HCT116 (cell line): ENCODE measurements at regions not wholly inside any gene's neighbourhood (a gene's known extent, or its start where the extent isn't known, plus 50 kb on each side); places are given as distances from the start of the nearest gene placed in this dataset.

Experiments used
- ATAC-seq: fragments of 200-7000 bp; cut with Tn5 transposase; 2 replicates; pipeline ENCODE4 v1.9.1; 2020; ENCODE audit warnings: mild to moderate bottlenecking, moderate library complexity
- BruUV-seq: library from RNA; stranded (reverse); fragments of 400-500 nt; replicated peaks from 2 replicates; lab custom pipeline; 2021; lab: Mats Ljungman, UMichigan
- CTCF ChIA-PET: fragments of 300-600 bp; sonication (Branson Sonifier 250); formaldehyde crosslinking; loops from one replicate; lab custom pipeline; 2021; ENCODE audit warnings: antibody characterized with exemption; lab: Charles Lee
- POLR2A ChIA-PET: fragments of 300-600, 350-600 bp; sonication (Branson Sonifier 250); formaldehyde crosslinking; loops from one replicate; lab custom pipeline; 2021; ENCODE audit warnings: antibody characterized with exemption; lab: Charles Lee
- RAD21 ChIA-PET, 2 experiments: fragments of 300-600 bp; sonication (Branson Sonifier 250); formaldehyde crosslinking; loops; one replicate each; lab custom pipeline; 2023; ENCODE audit warnings: low total read pairs in 2 of 2; ENCODE audit not compliant: uncharacterized antibody in 2 of 2, unreplicated experiment in 2 of 2, low non-redundant PET in 1 of 2; lab: Charles Lee
- DNase-seq: peaks from one replicate; pipeline ENCODE4 v3.0.0-alpha.2; 2010; ENCODE audit warnings: low read depth, low spot score
- H2AFZ ChIP-seq: fragments of 200-600 bp; shearing (Covaris generic), sonication (generic); 2 replicates; pipeline ENCODE4 v1.6.1; 2017; ENCODE audit warnings: low read depth, mixed run types, mixed read lengths, antibody characterized with exemption, low read length; ENCODE audit not compliant: poor library complexity, severe bottlenecking
- H3K27ac ChIP-seq: 2 replicates; pipeline ENCODE4 v1.5.1; 2012; ENCODE audit warnings: low read depth, low read length
- H3K27me3 ChIP-seq: fragments of 200-600 bp; sonication (generic); 2 replicates; pipeline ENCODE4 v1.6.1; 2016; ENCODE audit warnings: mixed run types, low read length, mixed read lengths; ENCODE audit not compliant: insufficient read depth
- H3K36me3 ChIP-seq, 2 experiments: fragments of 200-500 bp in 1 of 2; fragments of 200-600 bp in 1 of 2; sonication (Bioruptor generic) in 1 of 2; sonication (generic) in 1 of 2; 2 replicates each; pipeline versions ENCODE4 v1.5.1 to v1.6.1; 2014 to 2016; ENCODE audit warnings: low read length in 2 of 2, inconsistent platforms in 1 of 2, mixed read lengths in 1 of 2, mixed run types in 1 of 2; ENCODE audit not compliant: insufficient read depth in 2 of 2, control insufficient read depth in 1 of 2
- H3K4me1 ChIP-seq, 2 experiments: fragments of 200-600 bp in 1 of 2; sonication (generic) in 1 of 2; 2 replicates each; pipeline versions ENCODE4 v1.5.1 to v1.6.1; 2012 to 2017; ENCODE audit warnings: low read length in 2 of 2, inconsistent platforms in 1 of 2, mild to moderate bottlenecking in 1 of 2, mixed read lengths in 1 of 2, mixed run types in 1 of 2, moderate library complexity in 1 of 2; ENCODE audit not compliant: insufficient read depth in 2 of 2, control insufficient read depth in 1 of 2
- H3K4me2 ChIP-seq: fragments of 200-600 bp; sonication (generic); 2 replicates; pipeline ENCODE4 v1.6.1; 2017; ENCODE audit warnings: mixed run types, low read length, mixed read lengths
- H3K4me3 ChIP-seq, 2 experiments: fragments of 200-600 bp in 1 of 2; sonication (generic) in 1 of 2; replicated peaks in 1 of 2; 2 replicates each; pipeline ENCODE4 v1.5.1; 2011 to 2016; ENCODE audit warnings: low read length in 2 of 2, control low read depth in 1 of 2, low read depth in 1 of 2, mild to moderate bottlenecking in 1 of 2, mixed read lengths in 1 of 2, mixed run types in 1 of 2
- H3K79me2 ChIP-seq: fragments of 200-600 bp; sonication (generic); 2 replicates; pipeline ENCODE4 v1.6.1; 2017; ENCODE audit warnings: mild to moderate bottlenecking, mixed run types, low read length, moderate library complexity, mixed read lengths; ENCODE audit not compliant: insufficient read depth
- H3K9ac ChIP-seq: fragments of 200-600 bp; sonication (generic); 2 replicates; pipeline ENCODE4 v1.6.1; 2016; ENCODE audit warnings: low read length, mixed read lengths
- H3K9me2 ChIP-seq: fragments of 200-600 bp; sonication (generic), shearing (Covaris generic); 2 replicates; pipeline ENCODE4 v1.6.1; 2017; ENCODE audit warnings: mixed run types, mild to moderate bottlenecking, moderate library complexity; ENCODE audit not compliant: insufficient read depth
- H3K9me3 ChIP-seq, 2 experiments: fragments of 200-500 bp in 1 of 2; fragments of 200-600 bp in 1 of 2; sonication (Bioruptor generic) in 1 of 2; sonication (generic) in 1 of 2; 2 replicates each; pipeline ENCODE4 v1.6.1; 2014 to 2017; ENCODE audit warnings: low read length in 2 of 2, mixed read lengths in 2 of 2, inconsistent platforms in 1 of 2, low read depth in 1 of 2, mild to moderate bottlenecking in 1 of 2, mixed run types in 1 of 2, moderate library complexity in 1 of 2; ENCODE audit not compliant: control insufficient read depth in 1 of 2, insufficient read depth in 1 of 2
- H4K20me1 ChIP-seq: fragments of 200-600 bp; sonication (generic), shearing (Covaris generic); 2 replicates; pipeline ENCODE4 v1.6.1; 2017; ENCODE audit warnings: mixed run types, mild to moderate bottlenecking, moderate library complexity; ENCODE audit not compliant: insufficient read depth
- CBX3 ChIP-seq: IDR thresholded peaks from 2 replicates; pipeline ENCODE4 v1.6.1; 2012; ENCODE audit warnings: low read depth
- ELF1 ChIP-seq: IDR thresholded peaks from 2 replicates; pipeline ENCODE4 v1.6.1; 2012; ENCODE audit warnings: low read depth, borderline replicate concordance
- EZH2 ChIP-seq: fragments of 200-600 bp; sonication (generic); IDR thresholded peaks from 2 replicates; pipeline ENCODE4 v1.6.1; 2017; ENCODE audit warnings: antibody characterized with exemption, mixed run types
- EZH2phosphoT487 ChIP-seq: fragments of 200-600 bp; IDR thresholded peaks from 2 replicates; pipeline ENCODE4 v1.6.1; 2018; ENCODE audit warnings: antibody characterized with exemption, borderline replicate concordance
- FOSL1 ChIP-seq: IDR thresholded peaks from 2 replicates; pipeline ENCODE4 v1.6.1; 2012; ENCODE audit warnings: low read depth
- JUND ChIP-seq: IDR thresholded peaks from 2 replicates; pipeline ENCODE4 v1.6.1; 2012
- POLR2A ChIP-seq: IDR thresholded peaks from 2 replicates; pipeline ENCODE4 v1.7.0; 2011; ENCODE audit warnings: borderline replicate concordance; ENCODE audit not compliant: insufficient read depth, insufficient read length; ENCODE audit errors: extremely low read depth
- POLR2AphosphoS5 ChIP-seq: IDR thresholded peaks from 2 replicates; pipeline ENCODE4 v1.6.1; 2011; ENCODE audit warnings: mild to moderate bottlenecking, low read depth, low read length, moderate library complexity
- RAD21 ChIP-seq: IDR thresholded peaks from 2 replicates; pipeline ENCODE4 v1.6.1; 2012; ENCODE audit warnings: low read depth, mild to moderate bottlenecking
- REST ChIP-seq: IDR thresholded peaks from 2 replicates; pipeline ENCODE4 v1.6.1; 2012; ENCODE audit warnings: low read depth
- SIN3A ChIP-seq: IDR thresholded peaks from 2 replicates; pipeline ENCODE4 v1.6.1; 2012; ENCODE audit warnings: low read depth
- SP1 ChIP-seq: IDR thresholded peaks from 2 replicates; pipeline ENCODE4 v1.6.1; 2012; ENCODE audit warnings: low read depth
- SRF ChIP-seq: IDR thresholded peaks from 2 replicates; pipeline ENCODE4 v1.6.1; 2012; ENCODE audit warnings: low read depth
- TCF7L2 ChIP-seq: IDR thresholded peaks from 2 replicates; pipeline ENCODE4 v1.7.0; 2011; ENCODE audit warnings: borderline replicate concordance, inconsistent platforms; ENCODE audit not compliant: insufficient read depth, insufficient read length; ENCODE audit errors: extremely low read depth
- YY1 ChIP-seq: IDR thresholded peaks from 2 replicates; pipeline ENCODE4 v1.6.1; 2011; ENCODE audit warnings: low read length, low read depth, moderate library complexity, mild to moderate bottlenecking; ENCODE audit not compliant: insufficient replicate concordance; ENCODE audit errors: extremely low read depth
- ZFX ChIP-seq: fragments of 450-650 bp; IDR thresholded peaks from 2 replicates; pipeline ENCODE4 v1.6.1; 2017
- ZNF274 ChIP-seq: fragments of 200-500 bp; sonication (Bioruptor generic); IDR thresholded peaks from 2 replicates; pipeline ENCODE4 v1.6.1; 2014; ENCODE audit warnings: mild to moderate bottlenecking, low read depth, low read length, inconsistent platforms
- intact Hi-C: fragments of 100-400 bp; cut with micrococcal nuclease; formaldehyde crosslinking; loops from 2 replicates; pipeline ENCODE4 v1.10.0; 2022
- TF ChIP-seq, protein P1 (sequence below): IDR thresholded peaks from 2 replicates; pipeline ENCODE4 v1.6.1; 2012
- TF ChIP-seq, protein P2 (sequence below): IDR thresholded peaks from 2 replicates; pipeline ENCODE4 v1.6.1; 2012
- TF ChIP-seq, protein P3 (sequence below): IDR thresholded peaks from 2 replicates; pipeline ENCODE4 v1.6.1; 2011; ENCODE audit warnings: mild to moderate bottlenecking, low read length, moderate library complexity; ENCODE audit not compliant: insufficient replicate concordance; ENCODE audit errors: extremely low read depth

GRCh38 chr10:131728286-131729228 is 172.3 kb upstream of the PPP2R2D start:
- Histone ChIP-seq H4K20me1 (no peaks in the 10 kb centered on the region), H3K79me2 (no peaks in the 10 kb centered on the region), H3K9me2 (no peaks in the 10 kb centered on the region), H3K36me3 (no peaks in the 10 kb centered on the region), H3K27me3 (no peaks in the 10 kb centered on the region), H3K27ac (no peak overlapping the region), H3K4me3 (no peak overlapping the region), H3K4me1 (no peaks in the 10 kb centered on the region)
- RAD21 ChIA-PET, result no interaction called here
- intact Hi-C loops, result no loop called here
- POLR2A ChIA-PET, result no interaction called here
- CTCF ChIA-PET, result no interaction called here
- TF ChIP-seq REST (no peak), SP1 (no peak), ZFX (no peak), EZH2phosphoT487 (no peak), RAD21 (no peak), POLR2A (no peak), YY1 (no peak), SIN3A (no peak), EZH2 (no peak), ZNF274 (no peak), ELF1 (no peak), POLR2AphosphoS5 (no peak), FOSL1 (no peak), SRF (no peak), TCF7L2 (no peak), JUND (no peak), CBX3 (no peak)
- TF ChIP-seq, protein P1, sequence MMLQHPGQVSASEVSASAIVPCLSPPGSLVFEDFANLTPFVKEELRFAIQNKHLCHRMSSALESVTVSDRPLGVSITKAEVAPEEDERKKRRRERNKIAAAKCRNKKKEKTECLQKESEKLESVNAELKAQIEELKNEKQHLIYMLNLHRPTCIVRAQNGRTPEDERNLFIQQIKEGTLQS, result no peak
- TF ChIP-seq, protein P2, sequence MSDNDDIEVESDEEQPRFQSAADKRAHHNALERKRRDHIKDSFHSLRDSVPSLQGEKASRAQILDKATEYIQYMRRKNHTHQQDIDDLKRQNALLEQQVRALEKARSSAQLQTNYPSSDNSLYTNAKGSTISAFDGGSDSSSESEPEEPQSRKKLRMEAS, result no peak
- TF ChIP-seq, protein P3, sequence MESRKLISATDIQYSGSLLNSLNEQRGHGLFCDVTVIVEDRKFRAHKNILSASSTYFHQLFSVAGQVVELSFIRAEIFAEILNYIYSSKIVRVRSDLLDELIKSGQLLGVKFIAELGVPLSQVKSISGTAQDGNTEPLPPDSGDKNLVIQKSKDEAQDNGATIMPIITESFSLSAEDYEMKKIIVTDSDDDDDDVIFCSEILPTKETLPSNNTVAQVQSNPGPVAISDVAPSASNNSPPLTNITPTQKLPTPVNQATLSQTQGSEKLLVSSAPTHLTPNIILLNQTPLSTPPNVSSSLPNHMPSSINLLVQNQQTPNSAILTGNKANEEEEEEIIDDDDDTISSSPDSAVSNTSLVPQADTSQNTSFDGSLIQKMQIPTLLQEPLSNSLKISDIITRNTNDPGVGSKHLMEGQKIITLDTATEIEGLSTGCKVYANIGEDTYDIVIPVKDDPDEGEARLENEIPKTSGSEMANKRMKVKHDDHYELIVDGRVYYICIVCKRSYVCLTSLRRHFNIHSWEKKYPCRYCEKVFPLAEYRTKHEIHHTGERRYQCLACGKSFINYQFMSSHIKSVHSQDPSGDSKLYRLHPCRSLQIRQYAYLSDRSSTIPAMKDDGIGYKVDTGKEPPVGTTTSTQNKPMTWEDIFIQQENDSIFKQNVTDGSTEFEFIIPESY, result no peak
- TF ChIP-seq, all 23 proteins: peak for 0
- ATAC-seq (no peak), DNase-seq (no peak)
- no TSS peak for BruUV-seq
- Histone ChIP-seq H3K4me2 (no peak overlapping the region), H3K9me3 (no peaks in the 10 kb centered on the region), H2AFZ (no peak overlapping the region), H3K9ac (no peak overlapping the region)
